K562 (cell line): ENCODE measurements at regions not wholly inside any gene's neighbourhood (a gene's known extent, or its start where the extent isn't known, plus 50 kb on each side); places are given as distances from the start of the nearest gene placed in this dataset.

Experiments
- ATAC-seq: fragments of 200-7000 bp; cut with Tn5 transposase; 3 replicates; pipeline ENCODE4 v1.9.1; 2020; ENCODE audit warnings: moderate library complexity
- BruUV-seq: library from RNA; stranded (reverse); fragments of 400-500 nt; replicated peaks from 2 replicates; lab custom pipeline; 2021; lab: Mats Ljungman, UMichigan
- CTCF ChIA-PET: fragments of 300-600 bp; formaldehyde crosslinking; extraction: SDS; loops from one replicate; lab custom pipeline; 2021; ENCODE audit warnings: low intra/inter-chr PET ratio; lab: Yijun Ruan, JAX
- POLR2A ChIA-PET: fragments of 300-600, 350-650 bp; sonication (Branson Sonifier 250); formaldehyde crosslinking; extraction: SDS; loops from one replicate; lab custom pipeline; 2021; ENCODE audit warnings: antibody characterized with exemption, inconsistent platforms; lab: Yijun Ruan, JAX
- DNase-seq, 4 experiments: peaks; one replicate each; pipeline versions ENCODE4 v3.0.0 to v3.0.0-alpha.2; 2011 to 2018; ENCODE audit warnings: low spot score in 3 of 4, mixed read lengths in 3 of 4; ENCODE audit errors: extremely low read depth in 1 of 4
- FAIRE-seq: peaks from 2 replicates; lab custom pipeline; 2011; peaks lifted over from hg19 to GRCh38; lab: Jason Lieb, UNC
- H2AFZ ChIP-seq: 2 replicates; pipeline ENCODE4 v1.6.0; 2011; ENCODE audit warnings: low read depth, low read length, control low read depth, inconsistent platforms
- H3K27ac ChIP-seq: fragments of 200-600 bp; 3 replicates; pipeline ENCODE4 v1.8.0; 2011; ENCODE audit warnings: low read depth, mild to moderate bottlenecking, control low read depth, inconsistent platforms, low read length, moderate library complexity, mixed read lengths; ENCODE audit errors: extremely low read depth
- H3K27me3 ChIP-seq, 2 experiments: fragments of 300-600 bp in 1 of 2; 2 replicates in 1 of 2; 3 replicates in 1 of 2; pipeline versions ENCODE4 v1.6.0 to v1.8.0; 2011; ENCODE audit warnings: inconsistent platforms in 2 of 2, low read length in 2 of 2, mild to moderate bottlenecking in 1 of 2, mixed read lengths in 1 of 2, moderate library complexity in 1 of 2; ENCODE audit not compliant: control insufficient read depth in 2 of 2, insufficient read depth in 2 of 2
- H3K36me3 ChIP-seq: fragments of 300-600 bp; 3 replicates; pipeline ENCODE4 v1.8.0; 2011; ENCODE audit warnings: mild to moderate bottlenecking, low read length, inconsistent platforms; ENCODE audit not compliant: control insufficient read depth, insufficient read depth
- H3K4me1 ChIP-seq, 2 experiments: fragments of 200-600 bp in 1 of 2; replicated peaks in 1 of 2; 2 replicates in 1 of 2; 3 replicates in 1 of 2; pipeline versions ENCODE4 v1.5.1 to v1.8.0; 2011; ENCODE audit warnings: inconsistent platforms in 2 of 2, low read length in 2 of 2, mild to moderate bottlenecking in 1 of 2, mixed read lengths in 1 of 2, moderate library complexity in 1 of 2; ENCODE audit not compliant: control insufficient read depth in 2 of 2, insufficient read depth in 2 of 2
- H3K4me2 ChIP-seq: 2 replicates; pipeline ENCODE4 v1.6.1; 2011; ENCODE audit warnings: low read length, control low read depth, inconsistent platforms, mixed read lengths; ENCODE audit not compliant: insufficient read depth
- H3K4me3 ChIP-seq: fragments of 200-600 bp; sonication (generic), shearing (Covaris generic); 2 replicates; pipeline ENCODE4 v1.5.1; 2016; ENCODE audit warnings: control low read depth, inconsistent platforms
- H3K79me2 ChIP-seq: fragments of 200-600 bp; 3 replicates; pipeline ENCODE4 v1.8.0; 2011; ENCODE audit warnings: low read length, inconsistent platforms; ENCODE audit not compliant: control insufficient read depth, insufficient read depth
- H3K9ac ChIP-seq, 2 experiments: 2 replicates each; pipeline versions ENCODE4 v1.6.0 to v1.6.1; 2011; ENCODE audit warnings: low read depth in 2 of 2, low read length in 2 of 2, control low read depth in 1 of 2, inconsistent platforms in 1 of 2, mild to moderate bottlenecking in 1 of 2, mixed read lengths in 1 of 2; ENCODE audit not compliant: insufficient read depth in 1 of 2
- H3K9me1 ChIP-seq: one replicate; pipeline ENCODE4 v1.6.0; 2011; ENCODE audit warnings: inconsistent platforms, mild to moderate bottlenecking, low read length, moderate library complexity; ENCODE audit not compliant: control insufficient read depth, insufficient read depth
- H3K9me3 ChIP-seq: replicated peaks from 2 replicates; pipeline ENCODE4 v1.5.1; 2011; ENCODE audit warnings: low read depth, low read length, inconsistent platforms; ENCODE audit not compliant: control insufficient read depth, insufficient read depth
- H4K20me1 ChIP-seq: replicated peaks from 2 replicates; pipeline ENCODE4 v1.6.1; 2011; ENCODE audit warnings: low read length, inconsistent platforms, mixed read lengths; ENCODE audit not compliant: control insufficient read depth, insufficient read depth
- ERF ChIP-seq: fragments of 450-650 bp; formaldehyde crosslinking; IDR thresholded peaks from 2 replicates; pipeline ENCODE4 v1.4.0; 2020; ENCODE audit warnings: mild to moderate bottlenecking, mixed read lengths
- GATAD2B ChIP-seq: fragments of 450-650 bp; IDR thresholded peaks from 2 replicates; pipeline ENCODE4 v1.6.1; 2017; ENCODE audit warnings: mild to moderate bottlenecking, borderline replicate concordance
- GTF3C2 ChIP-seq: IDR thresholded peaks from 3 replicates; pipeline ENCODE4 v1.6.1; 2011; ENCODE audit warnings: borderline replicate concordance, mild to moderate bottlenecking, moderate library complexity; ENCODE audit not compliant: insufficient read length; ENCODE audit errors: extremely low read depth
- MEIS2 ChIP-seq: fragments of 450-650 bp; IDR thresholded peaks from 2 replicates; pipeline ENCODE4 v1.6.1; 2014; ENCODE audit warnings: mild to moderate bottlenecking; ENCODE audit not compliant: partially characterized antibody
- TRIM24 ChIP-seq, 2 experiments: fragments of 450-650 bp; IDR thresholded peaks; 2 replicates each; pipeline ENCODE4 v1.6.1; 2016
- WGBS: fragments of 100-300 bp; shearing (Covaris generic); methylation state at CpG from one replicate; pipeline ENCODE4 v1.1.6; 2016; ENCODE audit warnings: low coverage, mixed read lengths; ENCODE audit not compliant: insufficient coverage; ENCODE audit errors: missing lambda C conversion rate; 5-methylcytosine and 5-hydroxymethylcytosine counted together
- in situ Hi-C: fragments of 300-500 bp; cut with MboI; formaldehyde crosslinking; loops from 4 replicates; pipeline ENCODE4 v1.15.0; 2018; ENCODE audit warnings: inconsistent platforms, mixed read lengths
- intact Hi-C: fragments of 100-400 bp; cut with micrococcal nuclease; formaldehyde crosslinking; loops from 2 replicates; pipeline ENCODE4 v1.14.2; 2022

- no peak overlapping the region for H3K9ac ChIP-seq
- WGBS = 0% methylated on average over 2 of the region's 4 CpGs
- TF ChIP-seq TRIM24 (IDR thresholded peaks at IDR 0.05) (no peak), ERF (CRISPR knock-in tag) (no peak), GTF3C2 (no peak), GATAD2B (no peak), MEIS2 (no peak)
- H3K4me2 ChIP-seq = no peak overlapping the region
- in situ Hi-C loops (no loop called here), intact Hi-C loops (no loop called here)
- ChIA-PET CTCF (no interaction called here), POLR2A (interaction anchor here (0.6 kb wide), 1 partner anchor 452 kb away, joined by 3 read pairs; no protein-coding TSS in a partner anchor)
- no peaks in the 10 kb centered on the region for H4K20me1 ChIP-seq
- H3K9me1 ChIP-seq = no peaks in the 10 kb centered on the region
- DNase-seq (no peak), ATAC-seq (no peak), FAIRE-seq (no peak)
- peaks cover 8 to 51% of the 10 kb centered on the region in 2 experiments; a peak in 4 of 5 replicates for H3K27me3 ChIP-seq
- no peaks in the 10 kb centered on the region for H3K79me2 ChIP-seq
- no peak overlapping the region for H3K27ac ChIP-seq
- H3K4me3 ChIP-seq = no peak overlapping the region
- no peaks in the 10 kb centered on the region for H3K36me3 ChIP-seq
- no TSS peak for BruUV-seq
- H3K4me1 ChIP-seq = no peaks in the 10 kb centered on the region; a peak in 2 of 5 replicates
- H3K9me3 ChIP-seq = no peaks in the 10 kb centered on the region
- H2AFZ ChIP-seq = no peak overlapping the region
These were observed 265.2 kb downstream of the SYK start for GRCh38 chr9:91066856-91067255.
